ENCODE measurements at regions not wholly inside any gene's neighbourhood (a gene's known extent, or its start where the extent isn't known, plus 50 kb on each side); places are given as distances from the start of the nearest gene placed in this dataset.

DNA sequence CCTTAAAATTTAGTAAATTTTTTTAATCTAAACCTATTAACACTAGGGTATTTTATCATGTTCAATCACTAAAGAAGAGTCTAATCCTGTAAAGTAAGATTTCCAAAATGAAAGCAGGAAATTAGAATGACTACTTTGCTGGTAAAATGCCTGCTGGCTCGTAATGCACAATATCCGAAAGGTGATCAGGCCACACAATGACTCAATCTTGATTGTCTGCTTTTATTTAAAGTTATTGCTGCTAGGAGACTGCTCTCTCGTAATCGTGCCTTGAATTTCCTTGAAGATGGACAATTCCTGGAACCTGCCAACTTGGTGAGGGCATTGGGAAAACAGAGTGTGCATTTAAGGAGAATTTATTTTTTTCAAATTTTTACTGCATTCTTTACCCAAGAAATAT lies 1786.5 kb upstream of the RAG2 start:
- ChIA-PET POLR2A (no interaction called here), CTCF (no interaction called here)
- H3K27me3 ChIP-seq (ENCODE audit: control insufficient read depth, insufficient read depth, low read length) = no peaks in the 10 kb centered on the region
- DNase-seq (ENCODE audit: low read depth, low spot score) (no peak), ATAC-seq (no peak)
- in situ Hi-C loops (cut with HindIII; ENCODE audit: low pct_unique_long_range_greater_than_20kb, low sequenced_read_pairs) = no loop called here
- intact Hi-C loops (cut with micrococcal nuclease; ENCODE audit: unreplicated experiment) = no loop called here
- H3K4me3 ChIP-seq (ENCODE audit: low read depth in 2 of 2, low read length in 2 of 2) = no peak overlapping the region
- no peaks in the 10 kb centered on the region for H3K36me3 ChIP-seq (ENCODE audit: control insufficient read depth, insufficient read depth, low read length)
- no peak overlapping the region for H3K27ac ChIP-seq (ENCODE audit: low read length)
- no peaks in the 10 kb centered on the region for H3K4me1 ChIP-seq (ENCODE audit: control insufficient read depth, insufficient read depth, low read length)
- no TSS peak for BruUV-seq (replicated peaks)
- TF ChIP-seq POLR2AphosphoS5 (IDR thresholded peaks at IDR 0.05; ENCODE audit: low read depth, low read length) (no peak), CTCF (IDR thresholded peaks at IDR 0.05) (no peak), SIN3A (IDR thresholded peaks at IDR 0.05; ENCODE audit: borderline replicate concordance, insufficient read depth, low read depth, low read length) (no peak), REST (IDR thresholded peaks at IDR 0.05; ENCODE audit: insufficient read depth in 1 of 2, low read depth in 2 of 2, low read length in 1 of 2) (no peak), TCF7L2 (IDR thresholded peaks at IDR 0.05; ENCODE audit: low read depth, low read length) (no peak)
- no peaks in the 10 kb centered on the region for H3K9me3 ChIP-seq (ENCODE audit: control insufficient read depth, insufficient read depth, low read depth, low read length)

- ChIA-PET POLR2A (no interaction called here), CTCF (no interaction called here)
- H3K36me3 ChIP-seq (ENCODE audit: control insufficient read depth, insufficient read depth, low read length) = no peaks in the 10 kb centered on the region
- no TSS peak for BruUV-seq (replicated peaks)
- intact Hi-C loops (cut with micrococcal nuclease; ENCODE audit: unreplicated experiment) (no loop called here), in situ Hi-C loops (cut with HindIII; ENCODE audit: low pct_unique_long_range_greater_than_20kb, low sequenced_read_pairs) (no loop called here)
- H3K4me3 ChIP-seq (ENCODE audit: low read depth in 2 of 2, low read length in 2 of 2) = no peak overlapping the region
- DNase-seq (ENCODE audit: low read depth, low spot score) = no peak
- H3K4me1 ChIP-seq (ENCODE audit: control insufficient read depth, insufficient read depth, low read length) = no peaks in the 10 kb centered on the region
- H3K27ac ChIP-seq (ENCODE audit: low read length) = no peak overlapping the region
- TF ChIP-seq REST (IDR thresholded peaks at IDR 0.05; ENCODE audit: insufficient read depth in 1 of 2, low read depth in 2 of 2, low read length in 1 of 2) (no peak), POLR2AphosphoS5 (IDR thresholded peaks at IDR 0.05; ENCODE audit: low read depth, low read length) (no peak), CTCF (IDR thresholded peaks at IDR 0.05) (no peak), SIN3A (IDR thresholded peaks at IDR 0.05; ENCODE audit: borderline replicate concordance, insufficient read depth, low read depth, low read length) (no peak)
- H3K9me3 ChIP-seq (ENCODE audit: control insufficient read depth, insufficient read depth, low read depth, low read length) = no peaks in the 10 kb centered on the region
- no peaks in the 10 kb centered on the region for H3K27me3 ChIP-seq (ENCODE audit: control insufficient read depth, insufficient read depth, low read length)
- no peak for ATAC-seq
These were observed 1767.2 kb upstream of the RAG2 start for GRCh38 chr11:38365274-38365673.

All from Panc1 (cell line).